ENCODE measurements at regions not wholly inside any gene's neighbourhood (a gene's known extent, or its start where the extent isn't known, plus 50 kb on each side); places are given as distances from the start of the nearest gene placed in this dataset.

GRCh38 chr1:163509114-163509513 lies 187.4 kb downstream of the NUF2 start:
- no peak overlapping the region for H3K4me3 ChIP-seq (ENCODE audit: low read depth, low read length)
- TF ChIP-seq, protein P1, sequence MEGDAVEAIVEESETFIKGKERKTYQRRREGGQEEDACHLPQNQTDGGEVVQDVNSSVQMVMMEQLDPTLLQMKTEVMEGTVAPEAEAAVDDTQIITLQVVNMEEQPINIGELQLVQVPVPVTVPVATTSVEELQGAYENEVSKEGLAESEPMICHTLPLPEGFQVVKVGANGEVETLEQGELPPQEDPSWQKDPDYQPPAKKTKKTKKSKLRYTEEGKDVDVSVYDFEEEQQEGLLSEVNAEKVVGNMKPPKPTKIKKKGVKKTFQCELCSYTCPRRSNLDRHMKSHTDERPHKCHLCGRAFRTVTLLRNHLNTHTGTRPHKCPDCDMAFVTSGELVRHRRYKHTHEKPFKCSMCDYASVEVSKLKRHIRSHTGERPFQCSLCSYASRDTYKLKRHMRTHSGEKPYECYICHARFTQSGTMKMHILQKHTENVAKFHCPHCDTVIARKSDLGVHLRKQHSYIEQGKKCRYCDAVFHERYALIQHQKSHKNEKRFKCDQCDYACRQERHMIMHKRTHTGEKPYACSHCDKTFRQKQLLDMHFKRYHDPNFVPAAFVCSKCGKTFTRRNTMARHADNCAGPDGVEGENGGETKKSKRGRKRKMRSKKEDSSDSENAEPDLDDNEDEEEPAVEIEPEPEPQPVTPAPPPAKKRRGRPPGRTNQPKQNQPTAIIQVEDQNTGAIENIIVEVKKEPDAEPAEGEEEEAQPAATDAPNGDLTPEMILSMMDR (IDR thresholded peaks at IDR 0.05; ENCODE audit: low read depth, low read length), result no peak
- no peak for DNase-seq (ENCODE audit: low read depth, low spot score)
- in situ Hi-C loops (cut with HindIII; ENCODE audit: low sequenced_read_pairs), result no loop called here

DNA sequence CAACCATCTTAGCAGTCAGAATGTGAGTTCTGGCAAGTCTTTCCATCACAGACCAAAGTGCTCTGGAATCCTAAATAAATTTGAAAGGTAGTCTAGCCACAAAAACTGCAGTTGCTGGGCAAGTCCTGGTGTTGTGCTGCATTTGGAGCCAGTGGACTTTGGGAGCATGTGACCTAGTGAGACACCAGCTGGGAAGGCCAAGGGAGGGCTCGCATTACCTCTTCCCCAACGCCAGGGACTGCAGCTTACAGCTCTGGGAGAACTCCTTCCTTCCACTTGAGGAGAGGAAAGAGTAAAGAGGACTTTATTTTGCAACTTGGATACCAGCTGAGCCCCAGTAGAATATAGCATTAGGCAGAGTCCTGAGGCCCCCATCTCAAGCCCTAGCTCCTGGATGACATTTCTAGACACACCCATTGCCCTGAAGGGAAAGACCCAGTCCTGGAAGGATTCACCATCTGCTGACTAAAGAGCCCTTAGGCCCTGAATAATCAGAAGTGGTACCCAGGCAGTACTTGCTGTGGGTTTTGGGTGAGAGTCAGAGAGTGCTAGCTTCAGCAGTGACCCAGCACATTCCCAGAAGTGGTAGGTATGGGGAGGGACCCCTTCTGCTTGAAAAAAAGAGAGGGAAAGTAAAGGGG lies 190.7 kb downstream of the NUF2 start:
- DNase-seq (ENCODE audit: low read depth, low spot score), result no peak
- H3K4me3 ChIP-seq (ENCODE audit: low read depth, low read length), result no peak overlapping the region
- in situ Hi-C loops (cut with HindIII; ENCODE audit: low sequenced_read_pairs), result no loop called here
- TF ChIP-seq, protein P1 (IDR thresholded peaks at IDR 0.05; ENCODE audit: low read depth, low read length), result no peak

- in situ Hi-C loops (cut with HindIII; ENCODE audit: low sequenced_read_pairs), result no loop called here
- no peak overlapping the region for H3K4me3 ChIP-seq (ENCODE audit: low read depth, low read length)
- TF ChIP-seq, protein P1 (IDR thresholded peaks at IDR 0.05; ENCODE audit: low read depth, low read length), result no peak
- no peak for DNase-seq (ENCODE audit: low read depth, low spot score)
These were observed 201.7 kb downstream of the NUF2 start for GRCh38 chr1:163523375-163524029.

DNA sequence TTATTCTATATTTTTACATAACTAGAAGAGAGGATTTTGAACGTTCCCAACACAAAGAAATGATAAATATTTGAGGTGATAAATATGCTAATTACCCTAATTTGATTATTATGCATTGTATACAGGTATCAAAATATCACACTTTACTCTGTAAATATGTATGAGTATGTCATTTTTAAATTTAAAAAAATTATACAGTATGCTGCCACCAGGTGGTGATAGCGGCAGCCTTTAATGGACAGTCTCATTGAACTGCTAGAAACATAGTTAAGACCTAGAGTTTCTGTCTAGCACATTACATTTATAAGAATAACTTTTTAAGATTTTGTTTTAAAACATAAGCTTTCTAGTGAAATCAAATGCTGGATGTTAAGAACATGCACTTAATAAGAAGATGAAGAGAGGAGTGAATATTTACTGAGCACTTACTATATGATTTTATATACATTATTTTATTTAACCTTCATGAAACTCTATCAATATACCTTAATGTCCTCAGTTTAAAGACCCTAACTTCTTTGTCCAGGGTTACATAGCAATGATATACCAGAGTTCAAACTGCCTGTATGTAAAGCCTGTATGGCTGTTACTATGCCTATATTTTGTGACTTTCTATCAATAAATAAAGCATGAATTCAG lies 207.1 kb downstream of the NUF2 start:
- in situ Hi-C loops (cut with HindIII; ENCODE audit: low sequenced_read_pairs), result no loop called here
- DNase-seq (ENCODE audit: low read depth, low spot score), result peak; percentile 40
- TF ChIP-seq, protein P1 (IDR thresholded peaks at IDR 0.05; ENCODE audit: low read depth, low read length), result peak; percentile 65
- H3K4me3 ChIP-seq (ENCODE audit: low read depth, low read length), result no peak overlapping the region

DNA sequence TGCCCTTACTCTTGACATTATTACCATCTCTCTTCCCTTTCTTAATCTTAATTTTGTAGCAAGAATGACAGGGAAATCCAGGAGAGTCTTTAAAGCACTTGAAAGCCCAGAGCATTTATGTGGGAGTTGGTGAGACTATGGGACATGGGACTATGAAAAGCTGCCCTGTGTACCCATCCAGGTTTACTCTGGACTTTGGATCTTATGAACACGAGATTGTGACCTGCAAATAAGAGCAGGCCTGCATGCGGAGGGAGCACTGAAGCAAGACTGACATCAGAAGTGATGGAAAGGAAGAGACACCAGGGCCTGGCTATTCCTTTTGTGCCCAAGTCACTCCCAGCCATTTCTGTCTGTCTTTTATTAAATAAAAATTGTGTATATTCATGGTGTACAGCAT lies 209.6 kb downstream of the NUF2 start:
- DNase-seq (ENCODE audit: low read depth, low spot score), result no peak
- H3K4me3 ChIP-seq (ENCODE audit: low read depth, low read length), result no peak overlapping the region
- TF ChIP-seq, protein P1 (IDR thresholded peaks at IDR 0.05; ENCODE audit: low read depth, low read length), result no peak
- in situ Hi-C loops (cut with HindIII; ENCODE audit: low sequenced_read_pairs), result no loop called here

DNA sequence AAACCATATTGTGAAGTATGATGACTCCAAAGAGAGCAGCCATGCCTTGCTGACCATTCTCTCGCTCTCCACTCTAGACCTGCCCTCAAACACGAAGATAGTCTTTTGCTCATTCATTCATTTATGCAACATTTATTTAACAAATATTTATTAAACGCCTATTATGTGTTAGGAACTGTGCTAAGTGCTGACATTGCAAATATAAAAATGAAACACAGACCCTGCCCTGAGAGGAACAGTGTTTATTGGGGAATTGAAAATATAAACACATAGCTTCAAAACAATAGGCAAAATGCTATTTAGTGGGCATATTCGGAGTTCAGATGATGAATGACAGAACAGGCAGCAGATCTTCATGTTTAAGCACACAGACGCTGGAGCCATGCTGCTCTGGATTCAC lies 213.6 kb downstream of the NUF2 start:
- H3K4me3 ChIP-seq (ENCODE audit: low read depth, low read length), result no peak overlapping the region
- DNase-seq (ENCODE audit: low read depth, low spot score), result no peak
- in situ Hi-C loops (cut with HindIII; ENCODE audit: low sequenced_read_pairs), result no loop called here
- TF ChIP-seq, protein P1 (IDR thresholded peaks at IDR 0.05; ENCODE audit: low read depth, low read length), result no peak
